NCI-H526 (cell line): ENCODE measurements at regions not wholly inside any gene's neighbourhood (a gene's known extent, or its start where the extent isn't known, plus 50 kb on each side); places are given as distances from the start of the nearest gene placed in this dataset.
"Not testable (repeated sequence)": the region's sequence is repeated elsewhere in the genome, so short reads cannot be mapped to it uniquely, and the experiment has no call there.

Source experiments
- DNase-seq, 2 experiments: peaks; one replicate each; lab custom pipeline; 2025; lab: John Stamatoyannopoulos, UW

DNA sequence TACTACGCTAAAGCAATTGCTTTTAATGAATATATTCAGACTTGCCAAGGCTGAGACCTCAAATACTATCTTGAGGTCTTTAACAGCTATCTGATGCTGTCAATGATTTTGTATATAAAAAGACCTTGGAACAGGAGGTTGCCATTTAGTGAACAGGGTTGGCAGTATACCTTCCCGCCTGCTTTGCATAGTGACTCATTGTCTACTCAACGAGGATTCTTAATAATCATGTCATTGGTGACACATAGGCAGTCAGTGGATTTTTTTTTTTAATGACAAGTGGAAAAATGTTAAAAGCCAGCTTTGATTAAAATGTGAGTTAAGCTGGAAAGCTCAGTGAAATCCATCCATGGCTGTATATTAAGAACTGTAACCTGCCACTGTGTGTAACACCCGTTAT, 164.0 kb downstream of the ASMT start:
- DNase-seq = no peak

DNA sequence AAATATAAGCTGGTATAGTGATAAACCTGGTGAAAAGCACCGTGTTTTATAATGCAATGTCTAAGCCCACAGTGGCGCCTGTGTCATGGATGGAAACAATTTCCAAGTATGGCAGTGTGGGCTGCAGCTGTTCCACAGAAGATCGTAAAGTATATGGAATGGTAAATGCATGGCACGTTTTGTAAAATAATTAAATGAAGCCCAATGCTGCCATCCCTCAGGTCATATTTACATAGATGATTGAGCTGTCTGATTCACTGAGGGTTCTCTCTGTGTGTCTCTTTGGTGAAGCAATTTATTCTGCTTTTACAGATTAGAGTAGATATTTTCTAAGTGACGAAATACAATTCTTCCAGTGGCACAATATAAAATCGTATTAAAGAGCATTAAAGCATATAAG, 164.8 kb downstream of the ASMT start:
- DNase-seq = no peak

DNA sequence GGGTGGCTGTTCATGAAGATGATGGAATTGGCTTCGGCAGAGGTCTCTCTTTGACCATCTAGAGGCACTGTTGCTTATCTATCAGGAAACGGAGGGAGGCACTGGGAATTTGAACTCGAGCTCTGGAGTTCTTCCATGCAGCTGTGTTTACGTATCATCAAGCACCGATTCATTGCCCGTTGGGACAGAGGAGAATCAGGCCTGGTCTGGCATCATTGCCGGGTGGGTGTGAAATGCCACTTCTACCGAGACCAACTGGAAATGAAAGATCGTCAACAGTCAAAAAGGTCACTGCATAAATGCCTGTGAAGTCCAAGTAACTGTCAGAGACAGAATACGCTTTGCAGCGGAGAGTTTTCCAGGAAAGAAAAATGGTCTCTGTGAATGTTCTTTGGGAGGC, 166.9 kb downstream of the ASMT start:
- DNase-seq = no peak

DNA sequence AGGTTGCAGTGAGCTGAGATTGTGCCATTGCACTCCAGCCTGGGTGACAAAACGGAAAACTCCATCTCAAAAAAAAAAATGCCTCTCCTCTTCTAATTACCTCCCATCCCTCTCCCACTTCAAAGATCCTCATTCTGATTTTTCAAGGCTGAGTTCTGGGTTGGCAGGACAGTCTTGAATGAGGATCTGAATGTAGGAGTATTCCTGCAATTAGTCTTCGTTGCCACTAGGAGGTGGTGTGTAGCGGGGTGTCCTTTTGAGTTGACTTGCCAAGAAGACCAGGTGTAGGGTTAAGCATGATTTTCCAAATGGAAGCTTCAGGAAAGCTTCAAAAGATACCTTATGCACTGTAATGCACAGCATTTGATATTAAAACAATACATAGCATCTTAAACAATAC, 169.9 kb downstream of the ASMT start:
- no peak for DNase-seq

DNA sequence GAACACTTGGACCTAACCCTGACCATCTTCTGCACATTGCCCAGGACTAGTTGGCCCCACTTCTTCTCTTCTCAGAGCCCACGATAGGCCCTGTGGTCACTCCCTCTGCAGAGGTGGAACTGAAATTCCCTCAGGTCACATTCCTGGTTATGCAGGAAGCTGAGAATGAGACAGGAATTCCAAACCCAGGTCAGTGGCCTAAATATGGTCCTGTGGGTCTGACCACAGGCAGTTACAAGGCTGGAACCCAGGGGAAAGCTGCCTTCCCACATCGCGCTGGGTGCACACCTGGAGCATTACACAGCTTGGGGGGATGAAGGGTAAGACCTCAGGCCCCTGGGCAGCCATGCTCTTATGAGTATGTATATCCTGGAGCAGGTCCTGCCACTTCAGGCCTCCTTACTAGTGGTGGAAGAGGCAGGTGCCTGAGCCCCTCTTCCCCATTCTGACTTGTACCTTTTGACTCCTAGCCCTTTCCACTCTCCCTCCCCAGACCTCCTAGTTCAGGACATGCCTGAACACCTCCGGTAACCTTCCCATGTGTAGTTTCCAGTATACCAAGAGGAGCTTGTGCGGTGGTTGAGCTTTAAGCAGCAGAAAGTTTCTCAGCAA, 173.5 kb downstream of the ASMT start:
- no peak for DNase-seq

DNA sequence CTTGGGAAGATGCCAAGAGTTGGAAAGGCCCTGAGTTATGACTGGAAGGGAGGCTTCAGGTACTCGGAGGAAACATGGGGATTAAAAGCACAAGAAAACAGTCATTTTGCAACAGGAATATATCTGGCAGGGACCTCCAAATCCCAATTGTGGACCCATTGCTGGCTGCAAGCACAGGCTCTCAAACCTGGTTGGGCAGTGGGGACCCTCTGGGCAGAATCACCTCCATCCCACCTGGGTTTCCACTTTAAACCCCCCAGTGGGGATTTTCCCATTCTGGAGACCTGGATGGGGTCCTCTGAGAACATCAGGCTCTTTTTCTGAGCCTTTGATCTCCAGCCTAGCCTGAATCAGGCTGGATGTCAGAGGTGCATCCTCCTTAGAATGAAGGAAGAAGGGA, 177.8 kb downstream of the ASMT start:
- DNase-seq = no peak

DNA sequence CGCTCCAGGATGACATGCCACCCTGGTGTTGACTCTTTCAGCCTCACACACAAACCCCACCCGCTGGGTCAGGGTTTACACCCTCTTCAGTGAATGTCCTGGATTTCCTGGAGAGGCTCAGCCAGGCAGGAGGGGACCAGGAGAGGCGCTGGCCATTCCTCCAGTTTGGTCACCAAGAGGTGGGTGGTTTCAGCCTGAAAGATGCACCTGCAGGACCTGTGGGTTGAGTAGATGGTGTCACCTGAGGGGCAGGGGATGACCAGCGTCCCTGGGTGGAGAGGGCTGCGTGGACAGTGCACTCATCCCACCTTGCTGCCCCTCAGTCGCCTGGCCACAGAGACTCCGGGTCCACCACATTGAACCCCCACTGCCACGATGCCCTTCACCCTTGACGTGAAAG, 179.7 kb downstream of the ASMT start:
- no peak for DNase-seq

DNA sequence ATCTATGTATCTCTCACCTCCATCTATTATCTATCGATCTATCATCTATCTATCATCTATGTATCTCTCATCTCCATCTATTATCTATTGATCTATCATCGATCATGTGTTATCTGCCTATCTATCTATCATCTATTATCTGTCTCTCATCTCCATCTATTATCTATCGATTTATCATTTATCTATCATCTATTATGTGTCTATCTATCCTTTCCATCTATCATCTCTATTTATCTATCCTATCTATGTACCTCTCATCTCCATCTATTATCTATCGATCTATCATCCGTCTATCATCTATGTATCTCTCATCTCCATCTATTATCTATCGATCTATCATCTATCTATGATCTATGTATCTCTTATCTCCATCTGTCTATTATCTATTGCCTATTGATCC, 188.1 kb downstream of the ASMT start:
- DNase-seq = no peak

DNA sequence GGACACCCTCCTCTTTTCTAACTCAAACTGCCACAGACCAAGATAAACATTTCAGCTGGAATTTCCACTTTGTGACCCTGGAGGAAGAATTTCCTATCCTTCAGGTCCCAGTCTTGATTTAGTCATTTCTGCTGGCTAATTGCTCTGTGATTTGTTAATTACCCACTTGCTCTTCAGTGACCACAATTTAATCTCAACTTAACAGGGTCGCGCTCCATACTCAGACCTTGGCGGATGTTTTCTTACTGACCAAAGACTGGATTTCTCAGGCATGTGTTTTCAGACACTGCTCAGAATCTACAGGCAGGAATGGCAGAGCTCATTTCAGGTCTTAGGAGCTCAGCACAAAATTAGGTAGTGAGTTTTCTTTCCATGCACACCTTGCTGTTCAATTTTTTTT, 188.9 kb downstream of the ASMT start:
- no peak for DNase-seq

DNA sequence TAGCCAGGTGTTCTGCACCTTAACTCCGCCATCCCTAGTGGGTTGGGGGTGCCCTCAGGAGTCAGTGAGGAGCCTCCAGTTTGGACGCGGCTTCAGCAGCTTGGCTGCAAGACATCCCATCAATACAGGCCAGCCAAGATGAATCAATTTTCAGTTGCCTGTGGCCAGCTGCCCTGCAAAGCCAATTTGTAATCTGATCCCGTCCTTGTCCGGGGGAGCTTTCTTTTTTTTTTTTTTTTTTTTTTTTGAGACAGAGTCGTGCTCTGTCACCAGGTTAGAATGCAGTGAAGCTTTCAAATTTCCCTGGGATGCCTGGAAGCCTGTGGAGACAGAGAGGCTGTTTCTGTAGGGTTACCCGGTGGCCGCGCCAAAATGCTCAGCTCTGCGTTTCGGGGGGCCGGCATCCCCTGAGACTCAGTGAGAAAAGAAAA, 192.5 kb downstream of the ASMT start:
- no peak for DNase-seq

DNA sequence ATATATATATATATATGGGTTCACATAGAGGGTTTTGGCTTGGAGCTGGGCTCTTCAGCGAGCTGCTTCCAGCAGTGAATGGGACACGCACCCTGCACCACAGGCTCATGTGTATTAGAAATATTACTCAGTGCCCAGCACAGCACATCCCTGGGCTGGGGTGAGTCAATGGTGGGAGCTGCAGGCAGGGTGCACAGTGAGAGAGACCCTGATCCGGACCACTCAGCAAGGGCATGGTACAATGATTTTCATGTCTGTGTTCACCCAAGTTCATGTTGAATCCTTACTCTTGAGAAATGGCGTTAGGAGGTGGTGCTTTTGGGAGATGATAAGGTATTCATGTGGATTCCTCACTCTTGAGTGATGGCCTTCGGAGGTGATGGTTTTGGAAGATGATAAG, 194.7 kb downstream of the ASMT start:
- DNase-seq = no peak

DNA sequence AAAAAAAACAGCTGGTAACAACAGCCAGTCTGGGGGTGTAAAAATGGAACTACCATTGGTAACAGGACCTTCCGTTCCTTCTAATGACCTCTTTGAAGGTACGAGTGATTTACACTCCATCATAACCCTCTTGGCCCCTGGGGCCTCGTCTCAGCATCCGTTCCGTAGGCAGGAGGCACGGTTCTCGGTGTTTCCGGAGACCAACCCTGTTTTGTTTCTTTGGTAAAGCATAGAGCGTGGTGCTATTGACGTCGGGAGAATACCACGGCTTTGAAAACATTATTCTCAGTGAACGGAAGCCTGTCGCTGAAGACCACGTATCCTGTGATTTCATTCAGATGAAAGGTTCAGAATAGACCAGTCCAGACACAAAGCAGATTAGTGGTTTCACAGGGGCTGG, 198.9 kb downstream of the ASMT start:
- no peak for DNase-seq

DNA sequence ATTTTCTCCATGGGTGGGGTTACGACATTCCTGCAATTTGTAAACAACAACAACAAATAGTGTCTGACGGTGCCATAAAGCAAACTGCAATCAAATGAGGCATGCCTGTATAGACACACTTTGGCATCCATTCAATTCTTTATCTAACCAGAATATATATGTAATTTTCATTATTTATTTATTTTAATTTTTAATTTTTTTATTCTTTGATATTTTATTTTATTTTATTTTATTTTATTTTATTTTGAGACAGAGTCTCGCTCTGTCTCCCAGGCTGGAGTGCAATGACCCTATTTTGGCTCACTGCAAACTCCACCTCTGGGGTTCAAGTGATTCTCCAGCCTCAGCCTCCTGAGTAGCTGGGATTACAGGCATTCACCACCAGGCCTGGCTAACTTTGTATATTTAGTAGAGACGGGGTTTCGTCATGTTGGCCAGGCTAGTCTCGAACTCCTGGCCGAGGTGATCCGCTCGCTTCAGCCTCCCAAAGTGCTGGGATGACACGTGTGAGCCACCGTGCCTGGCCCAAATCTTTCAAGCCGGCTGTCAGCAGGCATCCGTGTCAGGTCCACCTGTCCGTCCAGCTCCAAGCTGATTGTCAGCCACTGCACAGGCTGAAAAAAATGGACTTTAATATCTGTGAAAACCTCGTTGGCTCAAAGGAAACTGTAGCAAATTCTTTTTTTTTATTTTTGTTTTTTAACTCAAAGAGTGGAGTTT, 200.8 kb downstream of the ASMT start:
- no peak for DNase-seq

DNA sequence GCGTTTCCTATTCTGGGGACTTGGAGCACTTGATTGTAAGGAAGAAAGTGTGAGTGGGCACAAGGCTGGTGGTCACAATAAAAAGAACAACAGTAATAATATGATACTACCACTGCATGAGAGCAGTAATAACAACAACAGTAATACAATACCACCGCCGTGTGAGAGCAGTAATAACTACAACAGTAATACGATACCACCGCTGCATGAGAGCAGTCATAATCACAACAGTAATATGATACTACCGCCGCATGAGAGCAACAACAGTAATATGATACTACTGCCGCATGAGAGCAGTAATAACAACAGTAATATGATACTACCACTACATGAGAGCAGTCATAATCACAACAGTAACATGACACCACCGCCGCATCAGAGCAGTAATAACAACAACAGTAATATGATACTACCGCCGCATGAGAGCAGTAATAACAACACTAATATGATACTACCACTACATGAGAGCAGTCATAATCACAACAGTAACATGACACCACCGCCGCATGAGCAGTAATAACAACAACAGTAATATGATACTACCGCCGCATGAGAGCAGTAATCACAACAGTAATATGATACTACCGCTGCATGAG, 201.6 kb downstream of the ASMT start:
- not testable (repeated sequence) for DNase-seq

DNA sequence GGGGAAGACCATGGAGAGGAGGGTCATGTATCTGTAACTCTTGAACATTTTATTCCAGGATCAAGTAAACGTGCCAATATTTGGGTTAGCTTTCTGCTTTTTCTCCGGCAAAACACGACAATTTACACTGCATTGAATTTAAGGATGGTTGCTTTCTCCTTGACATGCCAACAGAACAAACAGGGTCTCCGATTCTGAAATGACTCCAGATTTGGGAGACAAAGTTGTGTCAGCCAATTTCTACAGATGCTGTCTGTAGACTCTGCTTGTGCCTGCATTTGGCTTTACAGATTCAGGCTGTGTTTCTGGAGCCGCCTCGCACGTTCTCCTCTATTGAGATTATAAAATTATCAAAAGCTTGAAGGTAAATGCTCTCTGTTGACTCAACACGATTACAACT, 207.0 kb downstream of the ASMT start:
- DNase-seq = no peak

DNA sequence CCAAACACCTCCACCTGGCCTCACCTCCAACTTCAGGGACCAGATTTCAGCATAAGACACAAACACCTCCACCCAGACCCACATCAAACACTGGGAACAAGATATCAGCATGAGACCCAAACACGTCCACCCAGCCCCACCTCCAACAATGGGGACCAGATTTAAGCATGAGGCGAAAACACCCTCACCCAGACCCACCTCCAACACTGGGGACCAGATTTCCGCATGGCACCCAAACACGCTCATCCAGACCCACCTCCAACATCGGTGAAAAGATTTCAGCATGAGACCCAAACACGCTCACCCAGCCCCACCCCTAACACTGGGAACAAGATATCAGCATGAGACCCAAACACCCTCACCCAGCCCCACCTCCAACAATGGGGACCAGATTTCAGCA, 210.0 kb downstream of the ASMT start:
- DNase-seq = no peak

DNA sequence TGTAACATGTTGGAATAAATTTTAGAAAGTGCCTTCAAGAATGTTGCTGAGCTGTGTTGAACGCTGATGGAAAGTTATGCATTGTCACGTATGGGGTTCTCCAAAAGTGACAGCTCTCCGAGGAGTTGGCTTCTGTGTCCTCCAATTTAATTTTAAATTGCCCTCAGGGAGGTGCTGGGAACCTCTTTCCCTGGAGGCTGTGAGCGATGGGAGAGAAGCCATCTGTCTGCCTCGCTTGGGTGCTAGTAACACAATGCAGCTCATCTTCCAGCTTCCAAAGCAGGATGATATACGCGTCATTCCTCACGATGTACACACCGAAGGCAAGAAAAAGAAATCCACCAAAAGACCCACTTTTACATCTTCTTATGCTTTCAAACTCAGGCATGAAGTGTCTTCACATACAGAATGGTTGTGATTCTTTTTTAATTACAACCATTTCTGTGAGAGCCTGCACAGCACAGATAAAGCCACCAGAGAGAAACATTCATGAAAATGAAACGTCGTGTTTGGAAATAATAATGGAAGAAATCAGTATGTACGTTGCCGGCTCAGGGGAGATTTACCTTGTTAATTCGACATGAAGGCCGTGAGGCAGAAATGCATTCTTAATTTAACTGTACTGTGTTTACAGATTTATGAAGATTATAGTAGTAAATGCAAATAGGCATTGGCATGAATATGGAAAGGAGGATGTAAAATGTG, 218.9 kb downstream of the ASMT start:
- DNase-seq = no peak

DNA sequence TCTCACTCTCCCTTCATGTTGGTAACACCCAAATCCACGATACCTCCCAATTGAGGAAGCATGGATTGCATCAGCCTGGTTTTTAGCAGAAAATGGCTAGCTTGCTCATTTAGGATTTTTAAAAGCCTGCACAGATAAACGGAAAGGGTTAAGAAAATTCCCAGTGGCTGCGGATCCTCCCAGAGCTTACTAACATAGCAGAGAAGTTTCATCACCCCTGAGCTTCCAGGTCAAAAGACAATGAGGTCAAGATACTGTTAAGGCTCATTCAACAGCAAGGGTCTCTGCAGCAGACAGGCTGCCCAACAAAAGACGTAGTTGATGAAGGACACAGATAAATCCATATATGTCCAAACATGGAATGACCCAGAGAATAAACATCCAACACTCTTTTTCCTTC, 220.2 kb downstream of the ASMT start:
- no peak for DNase-seq

DNA sequence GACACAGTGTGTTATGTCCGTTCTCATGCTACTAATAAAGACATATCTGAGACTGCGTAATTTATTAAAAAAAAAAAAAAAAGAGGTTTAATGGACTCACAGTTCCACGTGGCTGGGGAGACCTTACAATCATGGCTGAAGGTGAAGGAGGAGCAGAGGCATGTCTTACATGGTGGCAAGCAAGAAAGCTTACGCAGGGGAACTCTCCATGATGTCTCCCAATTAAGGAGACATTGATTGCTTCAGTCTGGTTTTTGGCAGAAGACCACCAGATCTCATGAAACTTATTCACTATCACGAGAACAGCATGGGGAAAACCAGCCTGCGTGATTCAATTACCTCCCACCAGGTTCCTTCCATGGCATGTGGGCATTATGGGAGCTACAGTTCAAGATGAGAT, 221.8 kb downstream of the ASMT start:
- DNase-seq = no peak

DNA sequence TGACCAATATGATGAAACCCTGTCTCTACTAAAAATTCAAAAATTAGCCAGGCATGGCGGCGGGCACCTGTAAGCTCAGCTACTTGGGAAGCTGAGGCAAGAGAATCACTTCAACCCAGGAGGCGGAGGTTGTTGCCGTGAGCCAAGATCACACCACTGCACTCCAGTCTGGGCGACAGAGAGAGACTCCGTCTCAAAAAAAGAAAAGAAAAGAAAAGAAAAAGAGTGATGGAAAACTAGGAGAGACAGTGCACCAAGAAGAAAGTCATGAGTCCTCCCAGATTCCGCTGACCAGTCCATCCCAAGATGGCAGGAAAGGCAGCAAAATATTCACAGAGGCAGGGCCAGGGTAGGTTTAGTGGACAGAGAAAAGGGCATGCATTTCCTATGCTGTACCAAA, 226.9 kb downstream of the ASMT start:
- DNase-seq = no peak

DNA sequence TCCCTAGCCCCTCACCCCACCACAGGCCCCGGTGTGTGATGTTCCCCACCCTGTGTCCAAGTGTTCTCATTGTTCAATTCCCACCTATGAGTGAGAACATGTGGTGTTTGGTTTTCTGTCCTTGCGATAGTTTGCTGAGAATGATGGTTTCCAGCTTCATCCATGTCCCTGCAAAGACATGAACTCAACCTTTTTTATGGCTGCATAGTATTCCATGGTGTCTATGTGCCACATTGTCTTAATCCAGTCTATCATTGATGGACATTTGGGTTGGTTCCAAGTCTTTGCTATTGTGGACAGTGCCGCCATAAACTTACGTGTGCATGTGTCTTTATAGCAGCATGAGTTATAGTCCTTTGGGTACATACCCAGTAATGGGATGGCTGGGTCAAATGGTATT, 232.1 kb downstream of the ASMT start:
- DNase-seq = not testable (repeated sequence)

DNA sequence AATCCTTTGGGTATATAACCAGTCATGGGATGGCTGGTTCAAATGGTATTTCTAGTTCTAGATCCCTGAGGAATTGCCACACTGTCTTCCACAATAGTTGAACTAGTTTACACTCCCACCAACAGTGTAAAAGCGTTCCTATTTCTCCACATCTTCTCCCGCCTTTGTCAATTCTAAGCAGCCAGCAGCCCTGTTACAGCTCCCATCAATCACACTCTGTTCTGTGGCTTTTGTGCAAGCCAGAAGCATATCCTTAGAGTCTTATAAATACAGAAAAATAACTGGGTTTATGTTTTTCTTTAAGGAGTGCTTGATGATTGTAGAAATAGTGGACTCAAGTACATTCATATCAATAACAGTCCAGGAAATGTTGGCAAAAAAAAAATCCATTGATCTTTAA, 232.9 kb downstream of the ASMT start:
- DNase-seq = not testable (repeated sequence)

DNA sequence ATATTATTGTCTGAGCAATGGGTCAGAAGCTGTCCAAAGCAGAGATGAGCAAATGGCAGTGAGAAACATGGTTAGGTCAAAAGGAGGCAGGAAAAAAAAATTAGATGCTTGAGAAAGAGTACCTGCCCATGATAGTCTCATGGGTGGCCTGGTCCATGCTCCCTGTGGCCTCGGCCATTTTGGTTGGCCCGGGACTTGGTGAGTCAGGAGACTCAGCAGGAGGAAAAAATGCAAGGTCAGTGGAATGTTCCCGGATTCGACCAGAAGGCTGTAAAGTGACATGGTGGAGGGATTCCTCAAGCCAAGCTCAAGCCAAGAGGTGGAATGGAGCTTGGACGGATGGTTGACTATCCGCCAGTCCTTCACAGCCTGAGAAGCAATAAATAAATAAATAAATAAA, 236.7 kb downstream of the ASMT start:
- no peak for DNase-seq
